ENCODE measurements at regions not wholly inside any gene's neighbourhood (a gene's known extent, or its start where the extent isn't known, plus 50 kb on each side); places are given as distances from the start of the nearest gene placed in this dataset.

GRCh38 chr5:107146901-107147300 is 523.8 kb downstream of the EFNA5 start:
- DNase-seq (no peak), ATAC-seq (ENCODE audit: low FRiP score) (no peak)
- Histone ChIP-seq H3K27me3 (ENCODE audit: control insufficient read depth in 1 of 2, insufficient read depth in 2 of 2, low read length in 1 of 2) (no peaks in the 10 kb centered on the region), H3K27ac (ENCODE audit: low read depth in 1 of 2, low read length in 2 of 2) (no peak overlapping the region), H3K36me3 (ENCODE audit: control insufficient read depth in 1 of 2, insufficient read depth in 2 of 2, low read length in 1 of 2) (no peaks in the 10 kb centered on the region), H3K9me3 (ENCODE audit: control insufficient read depth, low read length) (no peaks in the 10 kb centered on the region), H3K4me1 (ENCODE audit: control insufficient read depth in 1 of 2, insufficient read depth in 2 of 2, low read length in 2 of 2) (peaks cover 0 to 3% of the 10 kb centered on the region in 2 donors), H3K4me3 (ENCODE audit: low read length in 2 of 2) (no peak overlapping the region)
- WGBS, 2 donors: 96% methylated on average over 4 of the region's 4 CpGs
- intact Hi-C loops (cut with DNase I): no loop called here

- ATAC-seq (ENCODE audit: low FRiP score) (no peak), DNase-seq (no peak)
- Histone ChIP-seq H3K36me3 (ENCODE audit: control insufficient read depth in 1 of 2, insufficient read depth in 2 of 2, low read length in 1 of 2) (no peaks in the 10 kb centered on the region), H3K4me3 (ENCODE audit: low read length in 2 of 2) (no peak overlapping the region), H3K4me1 (ENCODE audit: control insufficient read depth in 1 of 2, insufficient read depth in 2 of 2, low read length in 2 of 2) (no peaks in the 10 kb centered on the region), H3K27ac (ENCODE audit: low read depth in 1 of 2, low read length in 2 of 2) (no peak overlapping the region), H3K9me3 (ENCODE audit: control insufficient read depth, low read length) (no peaks in the 10 kb centered on the region), H3K27me3 (ENCODE audit: control insufficient read depth in 1 of 2, insufficient read depth in 2 of 2, low read length in 1 of 2) (no peaks in the 10 kb centered on the region)
- WGBS, 2 donors: 9 to 16% methylated on average over 2 of the region's 2 CpGs
- intact Hi-C loops (cut with DNase I): no loop called here
These were observed 535.3 kb downstream of the EFNA5 start for GRCh38 chr5:107135391-107135790.

GRCh38 chr5:107134931-107135330 is 535.8 kb downstream of the EFNA5 start:
- no peaks in the 10 kb centered on the region for H3K27me3 ChIP-seq (ENCODE audit: control insufficient read depth in 1 of 2, insufficient read depth in 2 of 2, low read length in 1 of 2)
- H3K9me3 ChIP-seq (ENCODE audit: control insufficient read depth, low read length): no peaks in the 10 kb centered on the region
- intact Hi-C loops (cut with DNase I): no loop called here
- 62 to 70% methylated on average over 2 of the region's 2 CpGs for WGBS, 2 donors
- no peak overlapping the region for H3K4me3 ChIP-seq (ENCODE audit: low read length in 2 of 2)
- DNase-seq (no peak), ATAC-seq (ENCODE audit: low FRiP score) (no peak)
- H3K4me1 ChIP-seq (ENCODE audit: control insufficient read depth in 1 of 2, insufficient read depth in 2 of 2, low read length in 2 of 2): no peaks in the 10 kb centered on the region
- H3K36me3 ChIP-seq (ENCODE audit: control insufficient read depth in 1 of 2, insufficient read depth in 2 of 2, low read length in 1 of 2): no peaks in the 10 kb centered on the region
- H3K27ac ChIP-seq (ENCODE audit: low read depth in 1 of 2, low read length in 2 of 2): no peak overlapping the region

GRCh38 chr5:107129051-107129450 is 541.7 kb downstream of the EFNA5 start:
- intact Hi-C loops (cut with DNase I): no loop called here
- no peak overlapping the region for H3K27ac ChIP-seq (ENCODE audit: low read depth in 1 of 2, low read length in 2 of 2)
- no peak for ATAC-seq (ENCODE audit: low FRiP score)
- 0 to 5% methylated on average over 1 of the region's 1 CpG for WGBS, 2 donors
- no peak overlapping the region for H3K4me3 ChIP-seq (ENCODE audit: low read length in 2 of 2)
- H3K27me3 ChIP-seq (ENCODE audit: control insufficient read depth in 1 of 2, insufficient read depth in 2 of 2, low read length in 1 of 2): no peaks in the 10 kb centered on the region
- H3K4me1 ChIP-seq (ENCODE audit: control insufficient read depth in 1 of 2, insufficient read depth in 2 of 2, low read length in 2 of 2): no peaks in the 10 kb centered on the region
- DNase-seq: no peak
- no peaks in the 10 kb centered on the region for H3K9me3 ChIP-seq (ENCODE audit: control insufficient read depth, low read length)
- H3K36me3 ChIP-seq (ENCODE audit: control insufficient read depth in 1 of 2, insufficient read depth in 2 of 2, low read length in 1 of 2): no peaks in the 10 kb centered on the region

- Histone ChIP-seq H3K27me3 (ENCODE audit: control insufficient read depth in 1 of 2, insufficient read depth in 2 of 2, low read length in 1 of 2) (no peaks in the 10 kb centered on the region), H3K9me3 (ENCODE audit: control insufficient read depth, low read length) (no peaks in the 10 kb centered on the region), H3K4me3 (ENCODE audit: low read length in 2 of 2) (no peak overlapping the region), H3K36me3 (ENCODE audit: control insufficient read depth in 1 of 2, insufficient read depth in 2 of 2, low read length in 1 of 2) (no peaks in the 10 kb centered on the region), H3K4me1 (ENCODE audit: control insufficient read depth in 1 of 2, insufficient read depth in 2 of 2, low read length in 2 of 2) (no peaks in the 10 kb centered on the region), H3K27ac (ENCODE audit: low read depth in 1 of 2, low read length in 2 of 2) (no peak overlapping the region)
- 88 to 91% methylated on average over 1 of the region's 1 CpG for WGBS, 2 donors
- intact Hi-C loops (cut with DNase I): no loop called here
- ATAC-seq (ENCODE audit: low FRiP score) (no peak), DNase-seq (no peak)
These were observed 542.9 kb downstream of the EFNA5 start for GRCh38 chr5:107127878-107128277.

GRCh38 chr5:107126341-107126740 is 544.4 kb downstream of the EFNA5 start:
- no peaks in the 10 kb centered on the region for H3K4me1 ChIP-seq (ENCODE audit: control insufficient read depth in 1 of 2, insufficient read depth in 2 of 2, low read length in 2 of 2)
- H3K4me3 ChIP-seq (ENCODE audit: low read length in 2 of 2): no peak overlapping the region
- H3K36me3 ChIP-seq (ENCODE audit: control insufficient read depth in 1 of 2, insufficient read depth in 2 of 2, low read length in 1 of 2): no peaks in the 10 kb centered on the region
- intact Hi-C loops (cut with DNase I): no loop called here
- no peak for DNase-seq
- 94% methylated on average over 3 of the region's 3 CpGs for WGBS, 2 donors
- H3K9me3 ChIP-seq (ENCODE audit: control insufficient read depth, low read length): no peaks in the 10 kb centered on the region
- no peak for ATAC-seq (ENCODE audit: low FRiP score)
- H3K27me3 ChIP-seq (ENCODE audit: control insufficient read depth in 1 of 2, insufficient read depth in 2 of 2, low read length in 1 of 2): no peaks in the 10 kb centered on the region
- H3K27ac ChIP-seq (ENCODE audit: low read depth in 1 of 2, low read length in 2 of 2): no peak overlapping the region

- WGBS, 2 donors: 54 to 74% methylated on average over 1 of the region's 1 CpG
- intact Hi-C loops (cut with DNase I): no loop called here
- ATAC-seq (ENCODE audit: low FRiP score): no peak
- H3K27ac ChIP-seq (ENCODE audit: low read depth in 1 of 2, low read length in 2 of 2): no peak overlapping the region
- H3K4me3 ChIP-seq (ENCODE audit: low read length in 2 of 2): no peak overlapping the region
- H3K36me3 ChIP-seq (ENCODE audit: control insufficient read depth in 1 of 2, insufficient read depth in 2 of 2, low read length in 1 of 2): no peaks in the 10 kb centered on the region
- no peaks in the 10 kb centered on the region for H3K4me1 ChIP-seq (ENCODE audit: control insufficient read depth in 1 of 2, insufficient read depth in 2 of 2, low read length in 2 of 2)
- DNase-seq: no peak
- no peaks in the 10 kb centered on the region for H3K27me3 ChIP-seq (ENCODE audit: control insufficient read depth in 1 of 2, insufficient read depth in 2 of 2, low read length in 1 of 2)
- no peaks in the 10 kb centered on the region for H3K9me3 ChIP-seq (ENCODE audit: control insufficient read depth, low read length)
These were observed 546.4 kb downstream of the EFNA5 start for GRCh38 chr5:107124376-107124775.

- H3K4me1 ChIP-seq (ENCODE audit: control insufficient read depth in 1 of 2, insufficient read depth in 2 of 2, low read length in 2 of 2): no peaks in the 10 kb centered on the region
- no peaks in the 10 kb centered on the region for H3K36me3 ChIP-seq (ENCODE audit: control insufficient read depth in 1 of 2, insufficient read depth in 2 of 2, low read length in 1 of 2)
- ATAC-seq (ENCODE audit: low FRiP score) (no peak), DNase-seq (no peak)
- H3K27me3 ChIP-seq (ENCODE audit: control insufficient read depth in 1 of 2, insufficient read depth in 2 of 2, low read length in 1 of 2): no peaks in the 10 kb centered on the region
- intact Hi-C loops (cut with DNase I): no loop called here
- no peaks in the 10 kb centered on the region for H3K9me3 ChIP-seq (ENCODE audit: control insufficient read depth, low read length)
- WGBS, 2 donors: 95 to 96% methylated on average over 2 of the region's 2 CpGs
- H3K4me3 ChIP-seq (ENCODE audit: low read length in 2 of 2): no peak overlapping the region
- no peak overlapping the region for H3K27ac ChIP-seq (ENCODE audit: low read depth in 1 of 2, low read length in 2 of 2)
These were observed 547.7 kb downstream of the EFNA5 start for GRCh38 chr5:107123014-107123413.

GRCh38 chr5:107121793-107122519 is 548.8 kb downstream of the EFNA5 start:
- no peaks in the 10 kb centered on the region for H3K36me3 ChIP-seq (ENCODE audit: control insufficient read depth in 1 of 2, insufficient read depth in 2 of 2, low read length in 1 of 2)
- H3K4me3 ChIP-seq (ENCODE audit: low read length in 2 of 2): no peak overlapping the region
- no peaks in the 10 kb centered on the region for H3K4me1 ChIP-seq (ENCODE audit: control insufficient read depth in 1 of 2, insufficient read depth in 2 of 2, low read length in 2 of 2)
- WGBS, 2 donors: 38 to 44% methylated on average over 3 of the region's 3 CpGs
- H3K9me3 ChIP-seq (ENCODE audit: control insufficient read depth, low read length): no peaks in the 10 kb centered on the region
- no peak overlapping the region for H3K27ac ChIP-seq (ENCODE audit: low read depth in 1 of 2, low read length in 2 of 2)
- DNase-seq (no peak), ATAC-seq (ENCODE audit: low FRiP score) (no peak)
- intact Hi-C loops (cut with DNase I): no loop called here
- H3K27me3 ChIP-seq (ENCODE audit: control insufficient read depth in 1 of 2, insufficient read depth in 2 of 2, low read length in 1 of 2): no peaks in the 10 kb centered on the region

Data from aorta (tissue), 5 donors.